ENCODE measurements at regions not wholly inside any gene's neighbourhood (a gene's known extent, or its start where the extent isn't known, plus 50 kb on each side); places are given as distances from the start of the nearest gene placed in this dataset.
"Not testable (repeated sequence)": the region's sequence is repeated elsewhere in the genome, so short reads cannot be mapped to it uniquely, and the experiment has no call there.

- no peak for DNase-seq (ENCODE audit: low spot score)
These were observed 424.3 kb upstream of the ACVR2A start for GRCh38 chr2:147420517-147420916.

GRCh38 chr2:147416099-147416498 lies 428.7 kb upstream of the ACVR2A start:
- DNase-seq (ENCODE audit: low spot score), result no peak

- DNase-seq (ENCODE audit: low spot score), result not testable (repeated sequence)
These were observed 430.2 kb upstream of the ACVR2A start for GRCh38 chr2:147414656-147415055.

- no peak for DNase-seq (ENCODE audit: low spot score)
These were observed 436.5 kb upstream of the ACVR2A start for GRCh38 chr2:147408357-147408756.

- peak; percentile 13 for DNase-seq (ENCODE audit: low spot score)
These were observed 439.2 kb upstream of the ACVR2A start for GRCh38 chr2:147405651-147406050.

- no peak for DNase-seq (ENCODE audit: low spot score)
These were observed 445.8 kb upstream of the ACVR2A start for GRCh38 chr2:147398996-147399395.

GRCh38 chr2:147398301-147398700 lies 446.5 kb upstream of the ACVR2A start:
- DNase-seq (ENCODE audit: low spot score), result no peak

- DNase-seq (ENCODE audit: low spot score), result no peak
These were observed 447.9 kb upstream of the ACVR2A start for GRCh38 chr2:147396890-147397289.

- no peak for DNase-seq (ENCODE audit: low spot score)
These were observed 450.5 kb upstream of the ACVR2A start for GRCh38 chr2:147394179-147394790.

- no peak for DNase-seq (ENCODE audit: low spot score)
These were observed 452.6 kb upstream of the ACVR2A start for GRCh38 chr2:147392180-147392579.

GRCh38 chr2:147390475-147390874 lies 454.4 kb upstream of the ACVR2A start:
- no peak for DNase-seq (ENCODE audit: low spot score)

- no peak for DNase-seq (ENCODE audit: low spot score)
These were observed 455.6 kb upstream of the ACVR2A start for GRCh38 chr2:147389218-147389617.

- DNase-seq (ENCODE audit: low spot score), result no peak
These were observed 456.6 kb upstream of the ACVR2A start for GRCh38 chr2:147388217-147388616.

- no peak for DNase-seq (ENCODE audit: low spot score)
These were observed 458.5 kb upstream of the ACVR2A start for GRCh38 chr2:147386284-147386683.

- no peak for DNase-seq (ENCODE audit: low spot score)
These were observed 459.2 kb upstream of the ACVR2A start for GRCh38 chr2:147385600-147385999.

- DNase-seq (ENCODE audit: low spot score), result no peak
These were observed 460.2 kb upstream of the ACVR2A start for GRCh38 chr2:147384659-147385058.

GRCh38 chr2:147382322-147382948 lies 462.4 kb upstream of the ACVR2A start:
- no peak for DNase-seq (ENCODE audit: low spot score)

GRCh38 chr2:147378403-147378802 lies 466.4 kb upstream of the ACVR2A start:
- DNase-seq (ENCODE audit: low spot score), result no peak

- DNase-seq (ENCODE audit: low spot score), result peak; percentile 11
These were observed 469.8 kb upstream of the ACVR2A start for GRCh38 chr2:147375073-147375472.

GRCh38 chr2:147374423-147374811 lies 470.4 kb upstream of the ACVR2A start:
- peak; percentile 55 for DNase-seq (ENCODE audit: low spot score)

GRCh38 chr2:147373800-147374422 lies 470.9 kb upstream of the ACVR2A start:
- DNase-seq (ENCODE audit: low spot score), result no peak

- peak; percentile 19 for DNase-seq (ENCODE audit: low spot score)
These were observed 476.5 kb upstream of the ACVR2A start for GRCh38 chr2:147368306-147368705.

- no peak for DNase-seq (ENCODE audit: low spot score)
These were observed 478.6 kb upstream of the ACVR2A start for GRCh38 chr2:147366279-147366678.

- no peak for DNase-seq (ENCODE audit: low spot score)
These were observed 479.2 kb upstream of the ACVR2A start for GRCh38 chr2:147365622-147366021.
